ENCODE measurements at regions not wholly inside any gene's neighbourhood (a gene's known extent, or its start where the extent isn't known, plus 50 kb on each side); places are given as distances from the start of the nearest gene placed in this dataset.

DNA sequence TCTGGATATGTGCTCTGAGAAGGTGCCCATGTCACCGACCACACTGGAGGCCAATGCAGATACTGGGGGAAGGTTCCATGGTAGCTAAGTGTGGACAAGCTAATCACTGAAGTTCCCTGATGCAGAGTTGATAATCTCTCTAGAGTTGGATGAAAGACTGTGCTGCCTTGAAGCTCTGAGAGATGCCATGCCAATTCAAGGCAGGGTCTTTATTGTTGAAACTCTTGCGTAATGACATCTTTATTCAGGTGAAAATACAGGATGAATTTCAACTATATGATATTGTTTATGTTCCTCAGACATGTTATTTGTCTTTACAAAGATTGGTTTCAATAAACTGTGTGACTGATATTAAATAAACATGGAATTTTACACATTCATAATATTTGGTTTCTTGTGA, 167.6 kb upstream of the TMEM161B start:
- ChIA-PET CTCF (no interaction called here), POLR2A (interaction anchor here (0.5 kb wide), 1 partner anchor 225 kb away, joined by 3 read pairs; no protein-coding TSS in a partner anchor)
- no peak for DNase-seq (ENCODE audit: extremely low spot score)
- no peak for TF ChIP-seq HDGF (IDR thresholded peaks at IDR 0.05; ENCODE audit: borderline replicate concordance)
- no peak for TF ChIP-seq BHLHE40 (IDR thresholded peaks at IDR 0.05; ENCODE audit: borderline replicate concordance)
- TF ChIP-seq ELF4 (IDR thresholded peaks at IDR 0.05) = no peak
- TF ChIP-seq TARDBP (IDR thresholded peaks at IDR 0.05) = no peak
- TF ChIP-seq LEF1 (IDR thresholded peaks at IDR 0.05; ENCODE audit: borderline replicate concordance) = no peak
- TF ChIP-seq ZNF384 (IDR thresholded peaks at IDR 0.05) = no peak
- TF ChIP-seq FOXK2 (IDR thresholded peaks at IDR 0.05) = no peak
- TF ChIP-seq SP1 (IDR thresholded peaks at IDR 0.05) = no peak
- TF ChIP-seq FOXM1 (IDR thresholded peaks at IDR 0.05; ENCODE audit: borderline replicate concordance) = no peak
- TF ChIP-seq CTBP1 (IDR thresholded peaks at IDR 0.05; ENCODE audit: borderline replicate concordance) = no peak
- TF ChIP-seq ARNT (IDR thresholded peaks at IDR 0.05) = no peak
- no peak for TF ChIP-seq SUZ12 (IDR thresholded peaks at IDR 0.05)
- TF ChIP-seq L3MBTL2 (conservative IDR thresholded peaks at IDR 0.05) = no peak
- TF ChIP-seq, protein P1, sequence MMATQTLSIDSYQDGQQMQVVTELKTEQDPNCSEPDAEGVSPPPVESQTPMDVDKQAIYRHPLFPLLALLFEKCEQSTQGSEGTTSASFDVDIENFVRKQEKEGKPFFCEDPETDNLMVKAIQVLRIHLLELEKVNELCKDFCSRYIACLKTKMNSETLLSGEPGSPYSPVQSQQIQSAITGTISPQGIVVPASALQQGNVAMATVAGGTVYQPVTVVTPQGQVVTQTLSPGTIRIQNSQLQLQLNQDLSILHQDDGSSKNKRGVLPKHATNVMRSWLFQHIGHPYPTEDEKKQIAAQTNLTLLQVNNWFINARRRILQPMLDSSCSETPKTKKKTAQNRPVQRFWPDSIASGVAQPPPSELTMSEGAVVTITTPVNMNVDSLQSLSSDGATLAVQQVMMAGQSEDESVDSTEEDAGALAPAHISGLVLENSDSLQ (IDR thresholded peaks at IDR 0.05) = no peak
- TF ChIP-seq FOXA1 (IDR thresholded peaks at IDR 0.05) = no peak
- no peak for TF ChIP-seq NFRKB (IDR thresholded peaks at IDR 0.05)

DNA sequence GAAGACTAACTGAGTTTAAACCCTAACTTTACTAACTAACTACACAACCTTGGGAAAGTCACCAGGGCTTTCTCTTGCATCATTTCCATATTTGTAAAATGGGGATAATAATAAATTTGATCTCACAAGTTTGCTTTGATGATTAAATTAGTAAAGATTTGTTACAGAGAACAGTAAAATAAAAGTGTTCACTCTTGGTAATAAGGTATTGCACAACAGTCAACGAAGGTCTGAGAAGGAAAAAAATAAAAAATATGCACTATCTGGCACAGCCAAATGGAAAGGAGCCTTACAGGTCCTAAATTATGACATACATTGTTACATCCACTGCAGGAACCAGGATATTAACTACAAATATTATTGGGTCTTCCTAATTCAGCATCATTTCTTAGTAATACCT, 160.0 kb upstream of the TMEM161B start:
- TF ChIP-seq TARDBP (IDR thresholded peaks at IDR 0.05) (no peak), NFRKB (IDR thresholded peaks at IDR 0.05) (no peak), FOXA1 (IDR thresholded peaks at IDR 0.05) (no peak), HDGF (IDR thresholded peaks at IDR 0.05; ENCODE audit: borderline replicate concordance) (no peak), ARNT (IDR thresholded peaks at IDR 0.05) (no peak), LEF1 (IDR thresholded peaks at IDR 0.05; ENCODE audit: borderline replicate concordance) (no peak), CTBP1 (IDR thresholded peaks at IDR 0.05; ENCODE audit: borderline replicate concordance) (no peak), FOXK2 (IDR thresholded peaks at IDR 0.05) (no peak), SUZ12 (IDR thresholded peaks at IDR 0.05) (no peak), L3MBTL2 (conservative IDR thresholded peaks at IDR 0.05) (no peak), BHLHE40 (IDR thresholded peaks at IDR 0.05; ENCODE audit: borderline replicate concordance) (no peak)
- POLR2A ChIA-PET = no interaction called here
- DNase-seq (ENCODE audit: extremely low spot score) = no peak
- CTCF ChIA-PET = no interaction called here

DNA sequence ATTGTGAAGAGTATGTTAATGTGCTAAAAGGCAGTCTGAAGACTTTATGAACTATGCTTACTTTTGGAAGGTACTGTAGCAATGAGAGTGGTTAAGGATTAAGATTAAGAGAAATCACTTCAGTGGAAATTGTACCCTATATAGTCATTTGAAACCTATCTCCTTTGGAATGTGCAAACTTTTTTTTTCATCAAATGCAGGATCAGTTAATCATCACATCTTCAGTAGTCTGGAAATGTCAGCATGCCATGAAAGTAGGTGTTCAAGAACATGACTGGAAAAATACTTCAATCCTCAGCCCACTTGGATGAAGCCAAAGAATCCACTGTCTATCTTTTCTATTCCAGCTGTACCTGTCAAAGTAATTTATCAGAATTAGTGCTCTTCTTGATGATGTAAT, 157.8 kb upstream of the TMEM161B start:
- CTCF ChIA-PET = no interaction called here
- POLR2A ChIA-PET = no interaction called here
- DNase-seq (ENCODE audit: extremely low spot score) = no peak
- TF ChIP-seq ARNT (IDR thresholded peaks at IDR 0.05) = no peak
- TF ChIP-seq FOXA1 (IDR thresholded peaks at IDR 0.05) = no peak
- no peak for TF ChIP-seq BHLHE40 (IDR thresholded peaks at IDR 0.05; ENCODE audit: borderline replicate concordance)
- no peak for TF ChIP-seq NFRKB (IDR thresholded peaks at IDR 0.05)
- no peak for TF ChIP-seq TARDBP (IDR thresholded peaks at IDR 0.05)
- no peak for TF ChIP-seq HDGF (IDR thresholded peaks at IDR 0.05; ENCODE audit: borderline replicate concordance)
- no peak for TF ChIP-seq LEF1 (IDR thresholded peaks at IDR 0.05; ENCODE audit: borderline replicate concordance)
- TF ChIP-seq SP1 (IDR thresholded peaks at IDR 0.05) = no peak
- TF ChIP-seq FOXM1 (IDR thresholded peaks at IDR 0.05; ENCODE audit: borderline replicate concordance) = no peak
- TF ChIP-seq FOXK2 (IDR thresholded peaks at IDR 0.05) = no peak
- no peak for TF ChIP-seq L3MBTL2 (conservative IDR thresholded peaks at IDR 0.05)
- no peak for TF ChIP-seq CTBP1 (IDR thresholded peaks at IDR 0.05; ENCODE audit: borderline replicate concordance)
- no peak for TF ChIP-seq ELF4 (IDR thresholded peaks at IDR 0.05)
- TF ChIP-seq, protein P1 (IDR thresholded peaks at IDR 0.05) = no peak
- no peak for TF ChIP-seq SUZ12 (IDR thresholded peaks at IDR 0.05)
- TF ChIP-seq ZNF384 (IDR thresholded peaks at IDR 0.05) = no peak

DNA sequence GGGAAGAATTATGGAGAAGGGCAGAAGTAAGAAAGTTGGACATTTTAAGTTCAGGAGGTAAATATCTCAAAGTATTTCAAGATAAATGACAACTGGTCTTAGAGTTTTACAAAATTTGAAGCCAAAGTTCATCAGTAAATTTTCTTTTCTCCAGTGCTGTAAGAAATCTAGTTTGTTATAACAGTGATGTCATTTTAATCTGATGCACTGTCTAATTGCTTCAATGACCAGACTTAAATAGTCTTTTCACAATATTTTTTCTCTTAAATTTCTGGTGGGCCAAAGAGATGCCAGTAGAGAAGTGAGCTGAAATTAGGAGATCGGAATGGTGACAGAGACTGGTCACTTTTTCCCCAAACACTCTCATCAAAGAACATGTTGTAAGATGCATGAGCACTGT, 156.5 kb upstream of the TMEM161B start:
- ChIA-PET POLR2A (no interaction called here), CTCF (no interaction called here)
- TF ChIP-seq ARNT (IDR thresholded peaks at IDR 0.05) (no peak), SP1 (IDR thresholded peaks at IDR 0.05) (no peak), FOXA1 (IDR thresholded peaks at IDR 0.05) (no peak), ELF4 (IDR thresholded peaks at IDR 0.05) (no peak), HDGF (IDR thresholded peaks at IDR 0.05; ENCODE audit: borderline replicate concordance) (no peak), NFRKB (IDR thresholded peaks at IDR 0.05) (no peak), LEF1 (IDR thresholded peaks at IDR 0.05; ENCODE audit: borderline replicate concordance) (no peak), BHLHE40 (IDR thresholded peaks at IDR 0.05; ENCODE audit: borderline replicate concordance) (no peak), FOXK2 (IDR thresholded peaks at IDR 0.05) (no peak), FOXM1 (IDR thresholded peaks at IDR 0.05; ENCODE audit: borderline replicate concordance) (no peak), ZNF384 (IDR thresholded peaks at IDR 0.05) (no peak), CTBP1 (IDR thresholded peaks at IDR 0.05; ENCODE audit: borderline replicate concordance) (no peak), SUZ12 (IDR thresholded peaks at IDR 0.05) (no peak)
- DNase-seq (ENCODE audit: extremely low spot score) = no peak

DNA sequence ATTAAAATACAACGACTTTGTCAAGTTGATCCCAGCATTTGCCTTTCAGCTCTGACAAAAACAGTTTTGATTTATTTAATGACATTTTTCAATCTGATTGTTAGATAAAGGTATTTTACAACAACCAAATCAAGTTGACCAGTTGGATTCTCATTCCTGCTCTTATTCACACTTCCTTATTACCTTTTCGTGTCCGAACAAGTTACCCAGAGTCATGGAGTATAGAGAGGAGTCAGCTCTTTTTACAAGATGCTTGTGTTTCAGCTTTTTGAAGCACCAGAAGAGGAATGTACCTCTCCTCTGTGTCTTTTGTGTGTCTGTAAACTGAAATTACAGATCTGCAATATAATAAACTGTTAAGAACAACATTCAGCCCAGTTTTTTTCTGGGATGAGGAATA, 151.3 kb upstream of the TMEM161B start:
- no peak for DNase-seq (ENCODE audit: extremely low spot score)
- POLR2A ChIA-PET = no interaction called here
- CTCF ChIA-PET = interaction anchor here (0.6 kb wide), 1 partner anchor 41 kb away, joined by 3 read pairs; no protein-coding TSS in a partner anchor
- TF ChIP-seq, protein P1 (IDR thresholded peaks at IDR 0.05) = no peak
- no peak for TF ChIP-seq LEF1 (IDR thresholded peaks at IDR 0.05; ENCODE audit: borderline replicate concordance)
- TF ChIP-seq SUZ12 (IDR thresholded peaks at IDR 0.05) = no peak
- TF ChIP-seq HDGF (IDR thresholded peaks at IDR 0.05; ENCODE audit: borderline replicate concordance) = no peak
- TF ChIP-seq ARNT (IDR thresholded peaks at IDR 0.05) = no peak
- TF ChIP-seq NFRKB (IDR thresholded peaks at IDR 0.05) = no peak
- TF ChIP-seq ELF4 (IDR thresholded peaks at IDR 0.05) = no peak
- TF ChIP-seq BHLHE40 (IDR thresholded peaks at IDR 0.05; ENCODE audit: borderline replicate concordance) = no peak
- TF ChIP-seq FOXK2 (IDR thresholded peaks at IDR 0.05) = no peak
- no peak for TF ChIP-seq L3MBTL2 (conservative IDR thresholded peaks at IDR 0.05)
- no peak for TF ChIP-seq ZNF384 (IDR thresholded peaks at IDR 0.05)
- TF ChIP-seq FOXM1 (IDR thresholded peaks at IDR 0.05; ENCODE audit: borderline replicate concordance) = no peak
- TF ChIP-seq TARDBP (IDR thresholded peaks at IDR 0.05) = no peak
- TF ChIP-seq SP1 (IDR thresholded peaks at IDR 0.05) = no peak
- TF ChIP-seq CTBP1 (IDR thresholded peaks at IDR 0.05; ENCODE audit: borderline replicate concordance) = no peak
- TF ChIP-seq FOXA1 (IDR thresholded peaks at IDR 0.05) = no peak

All from HEK293T (cell line).